Ishikawa (cell line): ENCODE measurements at regions not wholly inside any gene's neighbourhood (a gene's known extent, or its start where the extent isn't known, plus 50 kb on each side); places are given as distances from the start of the nearest gene placed in this dataset.
A peak's percentile ranks its signal among the peaks of the same experiment; 100 is the strongest.

Experiments
- CEBPB ChIP-seq: IDR thresholded peaks from 2 replicates; pipeline ENCODE4 v1.6.1; 2012
- CREB1 ChIP-seq: IDR thresholded peaks from 2 replicates; pipeline ENCODE4 v1.6.1; 2012; ENCODE audit warnings: low read depth
- EGR1 ChIP-seq: IDR thresholded peaks from 2 replicates; pipeline ENCODE4 v1.6.1; 2012
- EP300 ChIP-seq: IDR thresholded peaks from 2 replicates; pipeline ENCODE4 v1.6.1; 2012; ENCODE audit warnings: borderline replicate concordance
- FOXM1 ChIP-seq: IDR thresholded peaks from 2 replicates; pipeline ENCODE4 v1.6.1; 2012; ENCODE audit warnings: low read depth, borderline replicate concordance
- MAX ChIP-seq: IDR thresholded peaks from 2 replicates; pipeline ENCODE4 v1.6.1; 2012
- NFIC ChIP-seq: IDR thresholded peaks from 2 replicates; pipeline ENCODE4 v1.6.1; 2012
- RAD21 ChIP-seq: IDR thresholded peaks from 2 replicates; pipeline ENCODE4 v1.6.1; 2012; ENCODE audit warnings: low read depth
- REST ChIP-seq: IDR thresholded peaks from 2 replicates; pipeline ENCODE4 v1.6.1; 2012; ENCODE audit warnings: low read depth, mild to moderate bottlenecking
- TAF1 ChIP-seq: IDR thresholded peaks from 2 replicates; pipeline ENCODE4 v1.6.1; 2012; ENCODE audit warnings: low read depth, mild to moderate bottlenecking
- TCF12 ChIP-seq: IDR thresholded peaks from 2 replicates; pipeline ENCODE4 v1.6.1; 2012; ENCODE audit warnings: low read depth
- TEAD4 ChIP-seq: IDR thresholded peaks from 2 replicates; pipeline ENCODE4 v1.6.1; 2012
- USF1 ChIP-seq: IDR thresholded peaks from 2 replicates; pipeline ENCODE4 v1.6.1; 2012
- YY1 ChIP-seq: IDR thresholded peaks from 2 replicates; pipeline ENCODE4 v1.6.1; 2012; ENCODE audit warnings: low read depth
- ZBTB7A ChIP-seq: IDR thresholded peaks from 2 replicates; pipeline ENCODE4 v1.6.1; 2012; ENCODE audit warnings: low read depth

- TF ChIP-seq EGR1, result no peak
- peak; percentile 66 for TF ChIP-seq RAD21
Observed at GRCh38 chr7:95718577-95719410, 53.6 kb upstream of the DYNC1I1 start.

GRCh38 chr7:95716357-95717122 lies 55.8 kb upstream of the DYNC1I1 start:
- TF ChIP-seq EGR1 (no peak), TEAD4 (no peak), CEBPB (no peak)

GRCh38 chr7:95715274-95715673 lies 57.1 kb upstream of the DYNC1I1 start:
- no peak for TF ChIP-seq EGR1
- TF ChIP-seq YY1, result no peak
- no peak for TF ChIP-seq CEBPB
- no peak for TF ChIP-seq MAX
- TF ChIP-seq TEAD4, result no peak
- TF ChIP-seq FOXM1, result no peak
- no peak for TF ChIP-seq ZBTB7A
- TF ChIP-seq TCF12, result no peak
- TF ChIP-seq TAF1, result no peak
- TF ChIP-seq USF1, result no peak
- TF ChIP-seq EP300, result no peak
- no peak for TF ChIP-seq NFIC
- no peak for TF ChIP-seq CREB1
- no peak for TF ChIP-seq REST
- no peak for TF ChIP-seq RAD21

GRCh38 chr7:95710711-95711110 lies 61.6 kb upstream of the DYNC1I1 start:
- no peak for TF ChIP-seq NFIC
- no peak for TF ChIP-seq CREB1
- no peak for TF ChIP-seq EP300
- TF ChIP-seq CEBPB, result no peak
- no peak for TF ChIP-seq EGR1
- no peak for TF ChIP-seq TEAD4
- TF ChIP-seq USF1, result no peak

GRCh38 chr7:95700917-95701316 lies 71.4 kb upstream of the DYNC1I1 start:
- no peak for TF ChIP-seq TCF12
- no peak for TF ChIP-seq EGR1
- TF ChIP-seq MAX, result no peak
- no peak for TF ChIP-seq NFIC
- no peak for TF ChIP-seq USF1
- no peak for TF ChIP-seq TEAD4
- TF ChIP-seq ZBTB7A, result no peak
- TF ChIP-seq FOXM1, result no peak
- no peak for TF ChIP-seq TAF1
- no peak for TF ChIP-seq YY1
- no peak for TF ChIP-seq CEBPB
- no peak for TF ChIP-seq RAD21
- TF ChIP-seq EP300, result no peak
- TF ChIP-seq CREB1, result no peak

GRCh38 chr7:95694334-95694733 lies 78.0 kb upstream of the DYNC1I1 start:
- TF ChIP-seq REST, result no peak
- no peak for TF ChIP-seq NFIC
- no peak for TF ChIP-seq TAF1
- TF ChIP-seq USF1, result no peak
- TF ChIP-seq EGR1, result no peak
- TF ChIP-seq ZBTB7A, result no peak
- TF ChIP-seq EP300, result no peak
- TF ChIP-seq YY1, result no peak
- TF ChIP-seq MAX, result no peak
- no peak for TF ChIP-seq CEBPB
- TF ChIP-seq RAD21, result no peak
